Glutamatergic neuron (in vitro differentiated cells): ENCODE measurements at regions not wholly inside any gene's neighbourhood (a gene's known extent, or its start where the extent isn't known, plus 50 kb on each side); places are given as distances from the start of the nearest gene placed in this dataset.

ENCODE experiments used
- DNase-seq: peaks from one replicate; pipeline ENCODE4 v3.0.0; 2022
- H3K27ac Mint-ChIP-seq: one replicate; pipeline ENCODE4 v1.8.0; 2020; ENCODE audit warnings: mild to moderate bottlenecking, mixed read lengths, inconsistent platforms; ENCODE audit not compliant: unreplicated experiment
- H3K27me3 Mint-ChIP-seq: one replicate; pipeline ENCODE4 v1.8.0; 2020; ENCODE audit warnings: mild to moderate bottlenecking, moderate library complexity, mixed read lengths, inconsistent platforms; ENCODE audit not compliant: unreplicated experiment
- H3K36me3 Mint-ChIP-seq: one replicate; pipeline ENCODE4 v1.8.0; 2020; ENCODE audit warnings: mild to moderate bottlenecking, mixed read lengths, inconsistent platforms; ENCODE audit not compliant: unreplicated experiment
- H3K4me1 Mint-ChIP-seq: one replicate; pipeline ENCODE4 v1.8.0; 2020; ENCODE audit warnings: mild to moderate bottlenecking, low read depth, mixed read lengths, inconsistent platforms; ENCODE audit not compliant: unreplicated experiment
- H3K4me3 Mint-ChIP-seq: one replicate; pipeline ENCODE4 v1.8.0; 2020; ENCODE audit warnings: mild to moderate bottlenecking, mixed read lengths, inconsistent platforms; ENCODE audit not compliant: unreplicated experiment
- H3K9me3 Mint-ChIP-seq: one replicate; pipeline ENCODE4 v1.8.0; 2020; ENCODE audit warnings: mild to moderate bottlenecking, moderate library complexity, mixed read lengths, inconsistent platforms; ENCODE audit not compliant: unreplicated experiment
- CTCF ChIP-seq: fragments of 200-600 bp; sonication (generic); IDR thresholded peaks from one replicate; pipeline ENCODE4 v1.5.0; 2021; ENCODE audit not compliant: partially characterized antibody, unreplicated experiment

- Mint-ChIP-seq H3K4me1 (peaks cover 41% of the 10 kb centered on the region), H3K4me3 (no peak overlapping the region), H3K36me3 (peaks cover 14% of the 10 kb centered on the region), H3K27ac (peak overlapping the region; percentile 69), H3K27me3 (peaks cover 16% of the 10 kb centered on the region), H3K9me3 (peaks cover 19% of the 10 kb centered on the region)
- no peak for TF ChIP-seq CTCF
- DNase-seq: no peak
These were observed 58.7 kb upstream of the SH3RF3 start for GRCh38 chr2:109070290-109070689.

GRCh38 chr2:109069331-109070194 is 59.4 kb upstream of the SH3RF3 start:
- Mint-ChIP-seq H3K27me3 (peaks cover 16% of the 10 kb centered on the region), H3K9me3 (peaks cover 19% of the 10 kb centered on the region), H3K4me1 (peaks cover 47% of the 10 kb centered on the region), H3K27ac (peak overlapping the region; percentile 69), H3K36me3 (peaks cover 14% of the 10 kb centered on the region), H3K4me3 (peak overlapping the region; percentile 21)
- no peak for TF ChIP-seq CTCF
- peak; percentile 63 for DNase-seq

- H3K27me3 Mint-ChIP-seq: peaks cover 16% of the 10 kb centered on the region
- no peak for TF ChIP-seq CTCF
- H3K4me3 Mint-ChIP-seq: no peak overlapping the region
These were observed 60.2 kb upstream of the SH3RF3 start for GRCh38 chr2:109068811-109069210.

GRCh38 chr2:109067631-109068125 is 61.3 kb upstream of the SH3RF3 start:
- peaks cover 8% of the 10 kb centered on the region for H3K36me3 Mint-ChIP-seq
- H3K4me1 Mint-ChIP-seq: peaks cover 56% of the 10 kb centered on the region
- DNase-seq: no peak
- peak overlapping the region; percentile 28 for H3K4me3 Mint-ChIP-seq
- peaks cover 19% of the 10 kb centered on the region for H3K9me3 Mint-ChIP-seq
- no peak for TF ChIP-seq CTCF
- peaks cover 13% of the 10 kb centered on the region for H3K27me3 Mint-ChIP-seq
- peak overlapping the region; percentile 96 for H3K27ac Mint-ChIP-seq

More at GRCh38 chr2:109068811-109069210, 60.2 kb upstream of the SH3RF3 start:
- Mint-ChIP-seq H3K4me1 (peaks cover 50% of the 10 kb centered on the region), H3K36me3 (peaks cover 14% of the 10 kb centered on the region), H3K9me3 (peaks cover 19% of the 10 kb centered on the region), H3K27ac (peak overlapping the region; percentile 69)
- no peak for DNase-seq
